Nephron progenitor cell (in vitro differentiated cells): ENCODE measurements at regions not wholly inside any gene's neighbourhood (a gene's known extent, or its start where the extent isn't known, plus 50 kb on each side); places are given as distances from the start of the nearest gene placed in this dataset.

Experiments used
- DNase-seq: peaks from one replicate; pipeline ENCODE4 v3.0.0; 2021
- H3K27ac Mint-ChIP-seq: 2 replicates; pipeline ENCODE4 v1.8.0; 2021; ENCODE audit warnings: mild to moderate bottlenecking, moderate library complexity, mixed read lengths
- H3K27me3 Mint-ChIP-seq: 2 replicates; pipeline ENCODE4 v1.8.0; 2021; ENCODE audit warnings: mild to moderate bottlenecking, low read depth, mixed read lengths; ENCODE audit not compliant: poor library complexity
- H3K36me3 Mint-ChIP-seq: 2 replicates; pipeline ENCODE4 v1.8.0; 2021; ENCODE audit warnings: low read depth, mixed read lengths
- H3K4me1 Mint-ChIP-seq: 2 replicates; pipeline ENCODE4 v1.8.0; 2021; ENCODE audit warnings: mixed read lengths
- H3K4me3 Mint-ChIP-seq: 2 replicates; pipeline ENCODE4 v1.8.0; 2021; ENCODE audit warnings: mild to moderate bottlenecking, moderate library complexity, mixed read lengths
- H3K9me3 Mint-ChIP-seq: 2 replicates; pipeline ENCODE4 v1.8.0; 2021; ENCODE audit warnings: mild to moderate bottlenecking, moderate library complexity, mixed read lengths
- CTCF ChIP-seq: fragments of 200-600 bp; sonication (generic); IDR thresholded peaks from 2 replicates; pipeline ENCODE4 v1.5.0; 2021; ENCODE audit warnings: antibody characterized with exemption

DNA sequence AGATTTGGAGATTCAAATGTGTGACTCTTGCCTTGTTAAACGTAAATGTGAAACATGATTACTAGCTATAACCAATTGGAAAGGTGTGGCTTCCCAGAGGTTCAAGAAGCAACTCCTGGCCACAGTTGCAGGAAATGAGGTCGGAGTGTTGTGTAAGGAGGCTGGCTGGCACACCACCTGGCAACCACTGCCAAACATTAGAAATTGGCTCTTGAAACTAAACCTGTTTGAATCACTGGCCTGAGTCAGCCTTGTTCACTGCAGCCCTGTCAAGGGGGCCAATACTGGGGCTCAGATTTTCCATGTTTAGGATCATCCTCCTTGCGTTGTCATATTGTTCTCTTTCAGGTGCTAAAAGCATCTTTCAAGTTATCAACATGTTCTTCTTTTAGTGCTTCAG is 206.3 kb downstream of the ARL6IP6 start:
- Mint-ChIP-seq H3K27me3 (peaks cover 16% of the 10 kb centered on the region), H3K27ac (no peak overlapping the region), H3K9me3 (no peaks in the 10 kb centered on the region), H3K4me1 (peaks cover 5% of the 10 kb centered on the region), H3K36me3 (no peaks in the 10 kb centered on the region), H3K4me3 (no peak overlapping the region)
- TF ChIP-seq CTCF = no peak
- DNase-seq = no peak

GRCh38 chr2:152924219-152924618 is 205.8 kb downstream of the ARL6IP6 start:
- no peak overlapping the region for H3K4me3 Mint-ChIP-seq
- H3K36me3 Mint-ChIP-seq = no peaks in the 10 kb centered on the region
- H3K27ac Mint-ChIP-seq = no peak overlapping the region
- no peaks in the 10 kb centered on the region for H3K9me3 Mint-ChIP-seq
- no peak for TF ChIP-seq CTCF
- H3K4me1 Mint-ChIP-seq = peaks cover 5% of the 10 kb centered on the region
- DNase-seq = no peak
- peaks cover 16% of the 10 kb centered on the region for H3K27me3 Mint-ChIP-seq

- H3K27me3 Mint-ChIP-seq = peaks cover 19% of the 10 kb centered on the region
- H3K4me1 Mint-ChIP-seq = peaks cover 5% of the 10 kb centered on the region
- no peak overlapping the region for H3K4me3 Mint-ChIP-seq
- no peaks in the 10 kb centered on the region for H3K9me3 Mint-ChIP-seq
- H3K36me3 Mint-ChIP-seq = no peaks in the 10 kb centered on the region
- TF ChIP-seq CTCF = no peak
- DNase-seq = no peak
- no peak overlapping the region for H3K27ac Mint-ChIP-seq
Measured at GRCh38 chr2:152920846-152921245, 202.4 kb downstream of the ARL6IP6 start.

DNA sequence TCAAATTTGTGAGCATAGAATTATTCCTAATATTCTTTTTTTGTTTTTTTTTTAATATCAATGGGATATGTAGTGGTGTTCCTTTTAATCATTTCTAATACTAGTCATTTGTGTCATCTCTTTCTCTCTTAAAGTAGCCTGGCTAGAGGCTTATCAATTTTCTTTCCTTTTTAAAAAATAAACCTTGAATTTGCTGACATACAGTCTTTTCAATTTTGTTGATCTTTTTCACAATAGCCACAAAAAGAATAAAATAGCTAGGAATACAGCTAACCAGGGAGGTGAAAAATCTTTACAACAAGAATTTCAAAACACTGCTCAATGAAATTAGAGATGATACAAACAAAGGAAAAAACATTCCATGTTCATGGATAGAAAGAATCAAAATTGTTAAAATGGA is 192.6 kb downstream of the ARL6IP6 start:
- no peak for TF ChIP-seq CTCF
- H3K27me3 Mint-ChIP-seq = no peaks in the 10 kb centered on the region
- no peak overlapping the region for H3K4me3 Mint-ChIP-seq
- DNase-seq = no peak
- H3K9me3 Mint-ChIP-seq = no peaks in the 10 kb centered on the region
- no peaks in the 10 kb centered on the region for H3K36me3 Mint-ChIP-seq
- H3K4me1 Mint-ChIP-seq = no peaks in the 10 kb centered on the region
- H3K27ac Mint-ChIP-seq = no peak overlapping the region

DNA sequence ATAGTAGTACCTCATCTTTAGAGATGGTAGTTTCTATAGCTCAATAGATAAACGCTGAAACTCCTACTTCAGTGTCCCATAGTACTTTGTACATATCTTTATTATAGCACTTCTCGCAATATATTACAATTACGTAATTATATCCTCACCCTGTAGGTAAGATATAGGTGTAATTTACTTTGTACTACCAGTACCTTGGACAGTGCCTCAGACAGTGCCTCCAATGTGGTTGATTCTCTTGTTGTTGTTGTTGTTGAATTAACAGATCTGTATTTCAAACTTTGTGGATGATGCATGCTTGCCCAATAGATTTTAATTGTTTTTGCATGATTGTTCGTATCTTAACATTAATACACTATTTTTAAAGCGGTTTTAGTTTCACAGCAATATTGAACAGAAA is 188.6 kb downstream of the ARL6IP6 start:
- H3K36me3 Mint-ChIP-seq = no peaks in the 10 kb centered on the region
- DNase-seq = no peak
- no peak overlapping the region for H3K4me3 Mint-ChIP-seq
- H3K27ac Mint-ChIP-seq = no peak overlapping the region
- no peaks in the 10 kb centered on the region for H3K9me3 Mint-ChIP-seq
- H3K4me1 Mint-ChIP-seq = no peaks in the 10 kb centered on the region
- no peak for TF ChIP-seq CTCF
- peaks cover 5% of the 10 kb centered on the region for H3K27me3 Mint-ChIP-seq

DNA sequence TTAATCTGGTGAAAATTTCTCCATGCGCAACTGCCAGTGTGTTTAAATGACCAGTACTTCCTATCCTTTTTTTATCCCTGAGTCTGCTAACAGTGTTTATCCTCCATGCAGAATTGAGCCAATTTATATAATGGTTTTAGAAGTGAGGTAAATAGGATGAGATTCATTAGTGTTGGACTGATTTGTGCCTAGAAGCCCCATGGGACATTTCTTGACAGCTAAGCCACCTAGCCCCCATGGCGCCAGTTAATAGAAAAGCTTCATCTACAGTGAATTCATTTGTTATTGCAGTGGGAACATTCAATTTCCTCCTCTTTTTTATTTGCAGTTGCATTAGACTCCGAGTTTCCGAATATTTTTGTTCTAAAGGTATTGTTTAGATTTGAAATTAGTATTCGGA is 175.6 kb downstream of the ARL6IP6 start:
- H3K36me3 Mint-ChIP-seq = no peaks in the 10 kb centered on the region

More for the DNA sequence above, 175.6 kb downstream of the ARL6IP6 start:
- Mint-ChIP-seq H3K4me1 (no peaks in the 10 kb centered on the region), H3K4me3 (no peak overlapping the region), H3K9me3 (peaks cover 10% of the 10 kb centered on the region), H3K27me3 (peaks cover 7% of the 10 kb centered on the region), H3K27ac (no peak overlapping the region)
- DNase-seq = no peak
- TF ChIP-seq CTCF = no peak
